Activated CD8-positive, alpha-beta memory T cell treated with anti-CD3 and anti-CD28 coated beads for 4 hours (primary cell): ENCODE measurements at regions not wholly inside any gene's neighbourhood (a gene's known extent, or its start where the extent isn't known, plus 50 kb on each side); places are given as distances from the start of the nearest gene placed in this dataset.

Experiments
- DNase-seq, 2 donors: peaks; one replicate each; pipeline ENCODE4 v3.0.0-alpha.2; 2020; ENCODE audit warnings: low read depth in 2 of 2

GRCh38 chr16:86632206-86632605 is 53.9 kb downstream of the FOXL1 start:
- no peak for DNase-seq

- DNase-seq = no peak
Measured at GRCh38 chr16:86632944-86633343, 54.6 kb downstream of the FOXL1 start.

GRCh38 chr16:86634292-86634691 is 55.9 kb downstream of the FOXL1 start:
- no peak for DNase-seq

- no peak for DNase-seq
Measured at GRCh38 chr16:86635176-86635876, 57.0 kb downstream of the FOXL1 start.

- DNase-seq = no peak
Measured at GRCh38 chr16:86635926-86636325, 57.6 kb downstream of the FOXL1 start.

GRCh38 chr16:86637744-86638143 is 59.4 kb downstream of the FOXL1 start:
- no peak for DNase-seq

GRCh38 chr16:86638642-86639041 is 60.3 kb downstream of the FOXL1 start:
- DNase-seq = no peak

GRCh38 chr16:86639354-86639753 is 61.0 kb downstream of the FOXL1 start:
- no peak for DNase-seq

- no peak for DNase-seq
Measured at GRCh38 chr16:86640265-86640843, 62.0 kb downstream of the FOXL1 start.

GRCh38 chr16:86642087-86642486 is 63.7 kb downstream of the FOXL1 start:
- DNase-seq = no peak

GRCh38 chr16:86643671-86644070 is 65.3 kb downstream of the FOXL1 start:
- DNase-seq = no peak

- DNase-seq = no peak
Measured at GRCh38 chr16:86647561-86647960, 69.2 kb downstream of the FOXL1 start.

GRCh38 chr16:86649875-86650274 is 71.5 kb downstream of the FOXL1 start:
- DNase-seq = no peak

- no peak for DNase-seq
Measured at GRCh38 chr16:86651013-86651627, 72.8 kb downstream of the FOXL1 start.

- no peak for DNase-seq
Measured at GRCh38 chr16:86651823-86652222, 73.5 kb downstream of the FOXL1 start.

GRCh38 chr16:86653285-86654006 is 75.1 kb downstream of the FOXL1 start:
- no peak for DNase-seq

- no peak for DNase-seq
Measured at GRCh38 chr16:86657972-86658371, 79.6 kb downstream of the FOXL1 start.

GRCh38 chr16:86660623-86661022 is 82.3 kb downstream of the FOXL1 start:
- DNase-seq = no peak

GRCh38 chr16:86661706-86662105 is 83.4 kb downstream of the FOXL1 start:
- no peak for DNase-seq

GRCh38 chr16:86662195-86662594 is 83.8 kb downstream of the FOXL1 start:
- no peak for DNase-seq

- no peak for DNase-seq
Measured at GRCh38 chr16:86662740-86663139, 84.4 kb downstream of the FOXL1 start.

GRCh38 chr16:86663685-86664521 is 85.6 kb downstream of the FOXL1 start:
- DNase-seq = no peak
